ENCODE measurements at regions not wholly inside any gene's neighbourhood (a gene's known extent, or its start where the extent isn't known, plus 50 kb on each side); places are given as distances from the start of the nearest gene placed in this dataset.

DNA sequence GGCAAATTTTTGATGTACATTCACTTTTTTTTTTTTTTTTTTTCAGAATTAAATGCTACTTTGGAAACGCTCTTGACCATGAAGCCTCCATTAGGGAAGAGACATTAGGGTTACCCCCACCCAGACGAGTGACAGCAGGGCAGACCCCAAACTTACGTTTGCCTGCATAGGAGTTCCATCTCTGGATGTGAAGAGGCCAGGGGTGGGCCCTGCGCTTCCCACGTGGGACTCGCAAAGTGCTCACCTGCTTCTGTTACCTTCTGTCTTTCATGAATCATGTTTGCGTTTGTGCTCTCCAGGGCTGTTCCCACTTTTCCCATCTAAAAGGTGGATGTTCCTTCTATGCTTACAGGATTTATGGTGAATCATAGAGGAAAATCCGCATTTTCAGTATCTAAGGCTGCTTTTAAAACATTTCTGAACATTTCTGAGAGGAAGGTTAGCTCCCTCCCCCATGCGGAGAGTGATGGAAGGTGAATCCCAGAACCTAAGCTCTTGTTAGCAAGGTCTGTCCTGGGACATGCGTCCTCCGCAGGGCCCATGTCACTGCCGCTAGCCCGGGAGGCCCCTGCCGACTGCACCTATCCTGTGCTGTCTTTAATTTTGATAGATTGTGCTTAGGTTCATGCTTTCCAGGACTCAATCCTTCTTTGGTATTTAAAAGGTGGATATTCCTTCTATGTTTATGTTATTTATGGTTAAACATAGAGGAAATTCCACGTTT, 135.7 kb upstream of the RTL1 start:
- no peak for DNase-seq (ENCODE audit: low read depth)
- H3K4me3 ChIP-seq (ENCODE audit: low read depth, low read length) = no peak overlapping the region

DNA sequence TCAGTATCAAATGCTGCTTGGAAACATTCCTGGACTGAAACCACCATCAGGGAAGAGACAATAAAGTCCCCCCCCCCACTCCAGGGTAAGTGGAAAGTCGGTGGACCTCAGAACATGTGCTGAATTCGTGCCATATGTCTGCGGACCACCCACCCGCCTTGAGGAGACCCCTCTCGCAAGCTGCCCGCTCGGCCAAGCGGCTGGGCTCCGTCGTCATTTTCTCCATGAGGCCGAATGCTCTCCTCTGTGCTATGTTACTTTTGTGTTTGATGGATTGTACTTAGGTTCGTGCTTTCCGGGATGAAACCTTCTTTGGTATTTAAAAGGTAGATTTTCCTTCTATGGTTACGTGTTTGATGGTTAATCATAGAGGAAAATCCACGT, 136.2 kb upstream of the RTL1 start:
- DNase-seq (ENCODE audit: low read depth) = no peak
- H3K4me3 ChIP-seq (ENCODE audit: low read depth, low read length) = no peak overlapping the region

DNA sequence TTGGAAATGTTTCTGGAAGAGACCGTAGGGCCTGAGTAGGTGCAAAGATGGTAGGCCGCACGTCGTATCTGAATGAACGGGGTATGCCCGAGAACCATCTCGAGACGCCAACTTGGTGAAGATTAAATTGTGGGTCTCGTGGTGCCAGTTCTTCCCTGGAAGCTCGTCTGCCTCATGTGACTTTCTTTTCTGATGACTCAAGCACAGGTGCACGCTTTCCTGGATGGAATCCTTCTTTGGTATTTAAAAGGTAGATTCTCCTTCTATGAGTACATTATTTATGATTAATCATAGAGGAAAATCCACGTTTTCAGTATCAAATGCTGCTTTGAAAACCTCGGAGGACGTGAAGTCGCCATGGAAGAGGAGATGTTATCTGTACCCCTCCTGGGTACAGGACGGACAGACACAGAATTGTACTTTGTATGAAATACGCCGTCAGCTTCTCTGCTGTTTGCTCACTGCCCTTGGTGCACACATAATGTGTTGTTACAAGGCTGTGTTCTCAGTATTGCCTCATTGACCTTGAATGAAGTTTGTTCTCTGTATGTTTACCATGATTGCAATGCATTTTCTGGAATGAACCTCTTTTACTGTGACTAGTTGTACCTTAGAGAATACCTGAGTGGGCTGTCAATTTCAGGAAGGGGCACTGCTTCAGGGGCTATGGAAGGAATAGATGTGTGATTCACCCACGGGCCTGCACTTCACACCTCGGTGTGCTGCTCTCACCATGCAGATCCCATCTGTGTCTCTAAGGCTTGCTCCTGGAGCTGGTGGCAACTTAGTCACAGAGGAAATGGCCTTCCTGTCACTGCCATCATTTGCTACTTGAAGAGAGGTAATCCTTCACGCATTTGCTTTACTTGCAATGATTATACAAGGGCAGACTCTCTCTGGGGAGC, 137.3 kb upstream of the RTL1 start:
- DNase-seq (ENCODE audit: low read depth) = no peak
- no peak overlapping the region for H3K4me3 ChIP-seq (ENCODE audit: low read depth, low read length)

DNA sequence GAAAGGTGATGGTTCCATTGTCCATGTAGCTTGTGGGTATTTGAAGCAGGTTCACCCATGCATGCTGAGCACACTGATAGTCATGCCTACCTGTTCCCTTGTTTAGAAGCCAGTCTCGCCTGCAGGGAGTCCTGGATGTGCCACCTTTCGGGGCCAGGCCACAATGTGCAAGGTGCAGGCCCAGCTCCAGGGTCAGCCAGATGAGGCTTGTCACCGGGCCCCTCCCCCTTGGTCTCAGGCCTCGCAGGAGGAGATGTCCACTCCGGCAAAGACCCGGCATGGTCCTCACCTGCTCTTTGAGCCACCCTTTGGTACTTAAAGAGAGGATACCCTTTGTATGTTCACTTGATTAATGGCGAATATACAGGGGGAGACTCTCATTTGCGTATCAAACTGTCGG, 140.4 kb upstream of the RTL1 start:
- no peak overlapping the region for H3K4me3 ChIP-seq (ENCODE audit: low read depth, low read length)
- DNase-seq (ENCODE audit: low read depth) = no peak

DNA sequence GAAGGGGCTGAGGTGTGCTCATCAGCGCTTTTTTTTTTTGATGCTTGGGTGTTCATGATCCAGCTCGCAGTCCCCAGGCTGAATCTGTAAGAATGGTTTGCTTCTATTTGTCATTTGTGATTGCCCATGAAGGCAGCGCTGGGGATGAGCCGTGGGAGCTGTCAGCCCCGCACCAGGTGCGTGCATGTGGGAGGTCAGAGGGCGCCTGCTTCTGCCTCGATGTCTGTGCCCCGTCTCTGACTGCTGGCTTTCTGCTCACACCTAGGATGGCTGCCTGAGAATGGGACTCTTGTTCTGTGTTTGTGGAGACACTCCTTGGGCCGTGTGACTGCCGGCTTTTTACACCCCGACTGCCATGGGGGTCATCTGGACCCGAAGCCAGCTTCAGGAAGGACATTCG, 141.2 kb upstream of the RTL1 start:
- H3K4me3 ChIP-seq (ENCODE audit: low read depth, low read length) = no peak overlapping the region
- DNase-seq (ENCODE audit: low read depth) = no peak

DNA sequence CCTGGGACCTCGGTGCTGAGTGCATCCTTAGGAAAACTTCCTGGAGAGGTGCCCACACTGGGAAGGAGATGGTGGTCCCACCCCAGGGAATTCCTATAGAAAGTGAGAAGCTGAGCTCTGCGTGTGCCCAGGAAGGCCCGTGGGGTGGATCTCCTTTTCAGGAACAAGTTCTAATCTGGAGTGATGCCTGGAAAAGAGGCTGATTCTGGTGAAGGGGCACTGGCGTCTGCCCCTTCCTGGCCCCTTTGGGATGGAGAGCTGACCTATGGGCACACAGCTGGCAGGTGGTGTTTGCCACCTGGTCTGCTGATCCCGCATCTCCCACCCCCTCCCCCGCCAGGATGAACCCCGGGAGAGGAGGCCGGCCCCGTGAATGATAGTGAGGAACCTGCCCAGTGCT, 142.0 kb upstream of the RTL1 start:
- no peak overlapping the region for H3K4me3 ChIP-seq (ENCODE audit: low read depth, low read length)
- no peak for DNase-seq (ENCODE audit: low read depth)

DNA sequence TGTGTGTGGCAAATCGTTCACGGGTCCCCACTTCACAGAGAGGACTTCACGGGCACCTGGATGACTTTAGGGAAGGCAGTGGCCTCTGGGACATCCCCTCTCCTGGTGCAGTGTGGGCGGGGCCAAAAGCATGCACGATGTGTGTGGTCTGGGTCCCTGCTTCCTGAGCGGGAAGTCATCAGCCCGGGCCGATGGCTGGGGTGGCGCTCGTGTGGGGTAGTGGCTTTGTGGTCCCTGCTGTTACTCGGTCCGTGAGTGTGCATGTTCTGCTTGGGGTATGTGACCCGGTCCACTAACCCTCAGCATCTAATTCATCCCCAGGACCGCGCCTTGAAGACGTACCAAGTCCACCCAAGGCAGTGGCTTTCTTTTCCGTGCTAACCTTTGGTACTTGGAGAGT, 142.5 kb upstream of the RTL1 start:
- no peak for DNase-seq (ENCODE audit: low read depth)
- no peak overlapping the region for H3K4me3 ChIP-seq (ENCODE audit: low read depth, low read length)

DNA sequence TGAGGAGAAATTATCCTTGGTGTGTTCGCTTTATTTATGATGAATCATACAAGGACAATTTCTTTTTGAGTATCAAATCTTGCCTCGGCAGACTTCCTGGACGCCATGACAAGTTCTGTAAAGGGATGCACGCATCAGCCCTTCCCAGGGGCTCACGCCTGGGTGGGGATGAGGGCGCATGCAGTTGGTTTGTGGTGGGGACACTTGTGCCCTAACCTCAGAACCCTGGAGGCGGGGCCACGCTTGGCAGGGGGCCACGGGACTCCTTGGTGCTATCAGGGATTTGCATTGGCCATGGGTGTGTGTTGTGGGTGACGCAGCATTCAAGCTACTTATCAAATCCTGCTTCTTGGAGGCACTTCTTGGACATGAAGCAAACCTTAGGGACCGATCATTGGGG, 143.8 kb upstream of the RTL1 start:
- no peak for DNase-seq (ENCODE audit: low read depth)
- no peak overlapping the region for H3K4me3 ChIP-seq (ENCODE audit: low read depth, low read length)

DNA sequence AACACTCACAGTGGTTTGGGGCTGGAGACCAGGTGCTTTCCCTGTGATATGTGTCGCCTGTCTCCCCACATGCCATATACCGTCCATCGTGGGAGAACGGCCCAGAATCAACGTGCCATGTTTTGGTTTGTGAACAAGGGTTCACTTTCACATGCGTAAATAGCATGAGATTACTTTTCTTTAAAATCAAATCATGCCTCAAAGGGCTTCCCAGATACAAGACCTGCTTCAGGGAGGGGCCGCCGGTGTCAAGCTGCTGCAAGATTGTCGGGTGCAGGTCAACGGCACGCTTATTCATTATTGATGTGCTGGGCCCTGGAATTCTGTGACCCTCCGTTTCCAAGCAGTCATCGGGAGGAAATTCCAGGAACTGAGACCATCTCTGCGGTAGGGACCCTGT, 145.2 kb upstream of the RTL1 start:
- no peak for DNase-seq (ENCODE audit: low read depth)

DNA sequence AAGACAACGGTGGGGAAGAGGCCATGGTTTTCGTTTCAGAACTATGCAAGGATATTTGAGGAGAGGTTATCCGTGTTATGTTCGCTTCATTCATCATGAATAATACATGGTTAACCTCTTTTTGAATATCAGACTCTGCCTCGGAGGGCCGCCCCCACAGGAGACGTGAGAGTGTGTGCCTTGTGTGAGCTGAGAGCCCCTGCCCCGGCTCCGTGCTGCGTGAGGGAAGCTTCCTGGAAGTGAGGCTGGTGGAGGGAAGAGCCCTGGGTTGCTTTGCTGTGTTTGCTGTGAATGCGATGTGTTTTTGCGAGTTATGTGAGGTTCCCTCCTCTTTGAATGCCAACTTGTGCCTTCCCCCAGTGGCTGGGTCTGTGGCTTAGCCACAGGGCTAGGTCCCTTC, 146.0 kb upstream of the RTL1 start:
- DNase-seq (ENCODE audit: low read depth) = no peak
- H3K4me3 ChIP-seq (ENCODE audit: low read depth, low read length) = no peak overlapping the region

More for the DNA sequence above, 145.2 kb upstream of the RTL1 start:
- H3K4me3 ChIP-seq (ENCODE audit: low read depth, low read length) = no peak overlapping the region

DNA sequence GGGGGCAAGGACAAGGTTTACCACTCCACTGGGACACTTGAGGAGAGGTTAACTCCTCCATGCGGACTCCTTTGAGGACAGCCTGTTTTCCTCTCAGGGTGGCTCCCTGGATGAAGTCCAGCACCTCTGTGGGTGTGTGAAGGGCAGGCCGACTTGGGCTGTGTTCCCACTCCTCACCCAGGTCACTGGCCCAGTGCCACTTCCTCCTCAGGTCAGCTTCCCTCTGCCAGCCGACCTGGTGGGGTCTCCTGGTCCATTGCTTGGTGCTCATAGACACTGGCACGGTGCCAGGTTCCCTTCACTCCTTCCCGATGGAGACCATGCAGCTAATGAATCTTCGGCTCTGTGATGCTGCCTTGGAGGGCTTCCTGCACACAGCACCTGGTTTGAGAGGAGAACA, 146.4 kb upstream of the RTL1 start:
- H3K4me3 ChIP-seq (ENCODE audit: low read depth, low read length) = no peak overlapping the region
- DNase-seq (ENCODE audit: low read depth) = no peak

DNA sequence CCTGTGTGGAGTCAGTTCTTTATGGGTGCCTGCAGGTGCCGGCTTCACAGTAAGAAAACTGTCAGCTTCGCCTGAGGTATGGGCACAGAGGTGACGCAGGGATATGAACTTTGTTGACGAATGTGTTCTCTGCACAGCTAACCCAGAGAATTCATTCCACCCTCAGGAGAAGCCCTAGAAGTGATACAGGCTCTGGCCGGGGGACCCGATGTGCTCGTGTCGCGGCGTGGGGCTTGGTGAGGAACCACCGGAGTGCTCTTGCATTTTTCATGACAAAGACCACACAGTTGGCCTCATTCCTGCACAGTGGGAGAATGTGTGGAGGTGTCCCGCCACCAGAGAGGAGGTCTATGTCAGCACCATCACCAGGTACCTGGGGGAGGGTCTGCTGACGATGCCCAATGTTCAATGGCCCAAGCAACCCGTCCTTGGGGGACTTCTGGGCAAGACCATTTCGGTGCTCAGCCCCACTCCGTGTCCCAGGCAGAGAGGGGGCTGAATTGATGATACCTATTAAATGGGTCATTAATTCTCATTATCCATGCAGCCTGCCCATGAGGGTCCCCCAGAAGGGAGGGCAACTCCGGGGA, 147.5 kb upstream of the RTL1 start:
- no peak for DNase-seq (ENCODE audit: low read depth)
- H3K4me3 ChIP-seq (ENCODE audit: low read depth, low read length) = no peak overlapping the region

DNA sequence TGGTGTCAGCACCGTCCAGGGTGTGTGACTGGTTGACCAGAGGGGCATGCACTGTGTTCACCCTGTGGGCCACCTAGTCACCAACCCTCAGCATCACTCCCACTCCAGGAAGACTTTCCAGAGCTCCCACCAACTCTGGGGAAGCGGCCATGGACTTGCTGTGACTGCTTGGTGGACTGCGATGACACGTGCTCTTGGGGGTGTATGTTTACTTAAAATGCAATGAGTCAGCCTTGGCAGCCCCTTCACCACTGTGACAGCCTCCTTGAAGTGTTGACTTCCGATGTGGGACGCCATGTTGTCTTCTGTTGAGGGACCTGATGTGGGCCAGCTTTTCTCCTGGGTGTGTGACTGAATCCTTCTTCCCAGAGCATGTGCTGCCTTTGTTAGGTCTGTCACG, 151.1 kb upstream of the RTL1 start:
- H3K4me3 ChIP-seq (ENCODE audit: low read depth, low read length) = no peak overlapping the region
- no peak for DNase-seq (ENCODE audit: low read depth)

DNA sequence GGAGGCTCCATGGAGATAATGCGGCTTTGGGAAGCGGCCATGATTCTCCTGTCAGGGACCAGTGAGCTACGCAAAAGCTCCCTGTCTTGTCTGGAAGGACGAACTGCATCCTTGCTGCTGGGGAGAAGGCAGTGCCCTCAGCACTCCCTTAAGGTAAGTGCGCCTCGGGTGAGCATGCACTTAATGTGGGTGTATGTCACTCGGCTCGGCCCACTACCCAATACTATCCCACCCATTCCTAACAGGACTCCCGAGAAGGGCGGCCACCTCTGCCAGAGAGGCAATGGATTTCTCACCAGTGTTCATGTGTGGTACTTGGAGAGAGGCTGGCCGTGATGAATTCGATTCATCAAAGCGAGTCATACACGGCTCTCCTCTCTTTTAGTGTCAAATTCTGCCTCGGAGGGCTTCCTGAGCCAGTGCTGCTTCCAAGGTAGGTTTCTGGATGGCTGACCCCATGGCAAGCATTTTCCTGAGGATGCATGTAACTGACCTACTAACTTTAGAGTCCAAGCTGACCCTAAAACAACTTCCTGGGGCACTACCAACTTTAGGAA, 151.7 kb upstream of the RTL1 start:
- no peak for DNase-seq (ENCODE audit: low read depth)
- no peak overlapping the region for H3K4me3 ChIP-seq (ENCODE audit: low read depth, low read length)

DNA sequence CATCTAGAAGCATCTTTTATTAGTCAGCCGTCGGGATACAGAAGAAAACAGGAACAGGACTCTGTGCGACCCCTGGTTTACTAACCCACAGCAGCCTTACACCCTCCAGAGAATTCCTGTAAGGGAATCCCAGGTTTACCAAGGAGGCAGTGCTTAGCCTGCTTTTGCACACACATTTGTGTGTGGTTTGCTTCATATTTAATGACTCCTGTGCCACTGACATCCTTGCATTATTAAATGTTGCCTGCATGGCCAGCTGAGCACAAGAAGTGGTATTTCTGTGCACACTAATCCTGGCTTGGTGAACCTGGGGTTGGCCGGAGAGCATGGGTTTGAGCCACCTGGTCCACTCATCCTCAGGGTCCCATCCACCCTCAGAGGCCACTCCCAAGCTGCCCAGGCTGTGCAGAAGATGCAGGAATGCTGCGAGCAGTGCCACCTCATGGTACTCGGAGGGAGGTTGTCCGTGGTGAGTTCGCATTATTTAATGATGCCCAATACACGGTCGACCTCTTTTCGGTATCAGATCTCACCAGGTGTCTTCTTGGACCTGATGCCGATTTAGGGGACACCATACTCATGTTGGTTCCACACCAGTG, 152.4 kb upstream of the RTL1 start:
- no peak overlapping the region for H3K4me3 ChIP-seq (ENCODE audit: low read depth, low read length)
- DNase-seq (ENCODE audit: low read depth) = no peak

DNA sequence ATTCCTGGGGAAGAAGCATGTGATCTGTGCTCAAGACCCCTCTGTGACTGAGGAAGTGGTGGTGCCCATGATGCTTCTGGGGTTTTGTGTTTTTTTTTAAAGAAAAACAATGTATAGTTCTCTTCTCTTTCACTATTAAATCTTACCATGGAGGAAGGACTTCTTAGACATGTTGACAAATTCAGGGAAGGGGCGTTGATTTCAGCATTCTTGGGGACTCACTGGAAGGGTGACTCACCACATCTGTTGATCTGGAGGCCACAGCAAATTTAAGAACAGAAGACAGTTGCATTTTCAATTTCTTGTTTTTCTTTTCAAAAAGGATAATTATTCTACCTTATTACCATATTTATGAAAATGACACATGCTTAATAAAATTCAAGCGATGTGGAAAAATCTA, 152.9 kb upstream of the RTL1 start:
- H3K4me3 ChIP-seq (ENCODE audit: low read depth, low read length) = no peak overlapping the region
- no peak for DNase-seq (ENCODE audit: low read depth)

DNA sequence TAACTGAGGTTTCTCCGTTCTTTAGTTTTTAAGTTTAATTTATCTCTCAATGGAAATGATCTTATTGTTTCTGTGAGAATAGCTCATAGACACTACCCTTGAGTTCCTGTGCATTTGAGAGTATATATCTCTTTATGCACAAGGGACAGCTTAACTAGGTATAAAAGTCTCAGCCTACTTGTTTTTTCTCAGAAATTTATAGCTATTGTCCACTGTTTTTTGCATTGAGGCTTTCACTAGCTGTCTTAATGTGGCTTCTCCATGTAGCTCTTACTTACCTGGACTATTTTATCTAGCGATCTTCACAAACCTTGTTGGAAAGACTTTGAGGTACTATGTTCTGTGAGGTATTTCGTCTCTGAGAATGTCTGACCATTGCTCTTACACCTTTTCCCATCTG, 153.9 kb upstream of the RTL1 start:
- no peak for DNase-seq (ENCODE audit: low read depth)

DNA sequence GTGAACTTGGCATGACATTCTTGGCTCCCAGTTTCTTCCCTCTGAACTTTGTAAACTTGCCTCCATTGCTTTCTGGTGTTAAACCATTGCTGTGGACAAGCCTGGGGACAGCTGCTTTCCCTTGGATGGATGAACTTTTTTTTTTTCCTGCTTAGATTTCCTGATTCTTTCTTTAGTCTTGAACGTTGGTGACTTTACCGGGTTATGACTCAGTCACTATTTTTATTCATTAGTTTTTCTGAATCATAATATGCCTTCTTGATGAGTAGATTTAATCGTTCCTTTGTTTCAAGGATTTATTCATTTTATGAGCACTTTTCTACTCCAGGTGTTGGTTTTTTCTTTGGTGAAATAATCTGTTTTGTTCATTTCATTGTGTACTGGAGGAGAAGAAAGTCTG, 155.0 kb upstream of the RTL1 start:
- no peak overlapping the region for H3K4me3 ChIP-seq (ENCODE audit: low read depth, low read length)

More for the DNA sequence above, 153.9 kb upstream of the RTL1 start:
- H3K4me3 ChIP-seq (ENCODE audit: low read depth, low read length) = no peak overlapping the region

DNA sequence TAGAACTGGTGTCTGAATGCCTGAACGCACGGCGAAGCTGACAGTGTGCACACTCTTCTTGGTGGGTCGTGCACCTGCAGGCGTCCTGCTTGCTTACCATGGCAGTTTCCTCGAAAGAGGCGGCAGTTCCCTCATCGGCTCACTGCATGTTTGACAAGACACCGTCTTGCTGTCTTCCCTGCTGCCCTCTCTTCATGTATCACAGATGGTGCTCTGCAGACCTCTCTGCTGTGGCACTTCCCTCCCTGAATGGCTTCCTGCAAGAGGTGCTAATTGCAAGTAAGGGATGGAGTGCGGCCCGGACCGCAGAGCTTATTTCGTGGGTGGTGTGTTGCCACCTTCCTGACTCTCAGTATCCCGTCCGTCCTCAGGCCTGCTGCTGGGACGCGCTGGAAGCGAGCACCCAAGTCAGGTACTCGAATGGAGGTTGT, 156.7 kb upstream of the RTL1 start:
- no peak overlapping the region for H3K4me3 ChIP-seq (ENCODE audit: low read depth, low read length)
- DNase-seq (ENCODE audit: low read depth) = no peak

More for the DNA sequence above, 155.0 kb upstream of the RTL1 start:
- no peak for DNase-seq (ENCODE audit: low read depth)

Measured in skeletal muscle cell (primary cell).